ENCODE measurements at regions not wholly inside any gene's neighbourhood (a gene's known extent, or its start where the extent isn't known, plus 50 kb on each side); places are given as distances from the start of the nearest gene placed in this dataset.

DNA sequence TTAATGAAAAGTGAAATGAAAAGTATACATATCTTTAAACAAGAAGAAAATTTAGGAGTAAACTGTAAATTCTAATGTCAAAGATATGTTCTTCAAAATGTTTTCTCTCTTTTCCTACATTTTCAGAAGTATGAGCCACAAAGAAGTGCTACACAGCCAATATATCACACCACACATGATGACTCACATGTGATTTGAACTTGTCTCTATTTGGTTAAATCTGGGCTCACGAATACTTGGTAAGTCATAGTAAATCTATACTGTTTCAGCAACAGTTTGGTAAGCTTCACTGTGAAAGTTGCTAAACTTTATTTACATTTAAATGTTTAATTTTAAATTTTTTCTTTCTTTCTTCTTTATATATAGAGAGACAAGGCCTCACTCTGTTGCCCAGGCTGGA, 380.6 kb upstream of the IGFBP3 start (continued):
- TF ChIP-seq, protein P1, sequence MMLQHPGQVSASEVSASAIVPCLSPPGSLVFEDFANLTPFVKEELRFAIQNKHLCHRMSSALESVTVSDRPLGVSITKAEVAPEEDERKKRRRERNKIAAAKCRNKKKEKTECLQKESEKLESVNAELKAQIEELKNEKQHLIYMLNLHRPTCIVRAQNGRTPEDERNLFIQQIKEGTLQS (IDR thresholded peaks at IDR 0.05; ENCODE audit: insufficient read depth, low read depth, low read length): no peak
- no peak for TF ChIP-seq KDM1A (IDR thresholded peaks at IDR 0.05; ENCODE audit: borderline replicate concordance, low read length)

All from H1 (cell line).